ENCODE measurements at regions not wholly inside any gene's neighbourhood (a gene's known extent, or its start where the extent isn't known, plus 50 kb on each side); places are given as distances from the start of the nearest gene placed in this dataset.

GRCh38 chr6:167470101-167470835 lies 145.4 kb downstream of the TTLL2 start:
- TF ChIP-seq CTCF (IDR thresholded peaks at IDR 0.05; ENCODE audit: low read length) (no peak), EZH2 (IDR thresholded peaks at IDR 0.05; ENCODE audit: borderline replicate concordance, low read length) (no peak)

Measured in OCI-LY1 (cell line).